GM21515 (cell line): ENCODE measurements at regions not wholly inside any gene's neighbourhood (a gene's known extent, or its start where the extent isn't known, plus 50 kb on each side); places are given as distances from the start of the nearest gene placed in this dataset.
A peak's percentile ranks its signal among the peaks of the same experiment; 100 is the strongest.

Experiments used
- ATAC-seq: cut with Tn5 transposase; IDR thresholded peaks from one replicate; pipeline ENCODE4 v1.9.1; 2021; ENCODE audit not compliant: unreplicated experiment

GRCh38 chr1:88111816-88112215, 572.3 kb upstream of the PKN2 start:
- no peak for ATAC-seq

GRCh38 chr1:88117597-88117996, 566.5 kb upstream of the PKN2 start:
- no peak for ATAC-seq

- ATAC-seq: no peak
Measured at GRCh38 chr1:88118176-88118845, 565.8 kb upstream of the PKN2 start.

- no peak for ATAC-seq
Measured at GRCh38 chr1:88124614-88125013, 559.5 kb upstream of the PKN2 start.

GRCh38 chr1:88126467-88126866, 557.6 kb upstream of the PKN2 start:
- ATAC-seq: no peak

GRCh38 chr1:88133991-88134390, 550.1 kb upstream of the PKN2 start:
- no peak for ATAC-seq

GRCh38 chr1:88134983-88135921, 548.8 kb upstream of the PKN2 start:
- ATAC-seq: no peak

GRCh38 chr1:88139633-88140032, 544.4 kb upstream of the PKN2 start:
- no peak for ATAC-seq

- no peak for ATAC-seq
Measured at GRCh38 chr1:88140325-88140724, 543.7 kb upstream of the PKN2 start.

- no peak for ATAC-seq
Measured at GRCh38 chr1:88141499-88142074, 542.5 kb upstream of the PKN2 start.

- no peak for ATAC-seq
Measured at GRCh38 chr1:88145752-88146151, 538.3 kb upstream of the PKN2 start.

- ATAC-seq: no peak
Measured at GRCh38 chr1:88149686-88150085, 534.4 kb upstream of the PKN2 start.

- ATAC-seq: no peak
Measured at GRCh38 chr1:88150330-88150729, 533.7 kb upstream of the PKN2 start.

- no peak for ATAC-seq
Measured at GRCh38 chr1:88163187-88163586, 520.9 kb upstream of the PKN2 start.

GRCh38 chr1:88168126-88168525, 515.9 kb upstream of the PKN2 start:
- ATAC-seq: no peak

- ATAC-seq: no peak
Measured at GRCh38 chr1:88169139-88169538, 514.9 kb upstream of the PKN2 start.

GRCh38 chr1:88169939-88170338, 514.1 kb upstream of the PKN2 start:
- ATAC-seq: no peak

- no peak for ATAC-seq
Measured at GRCh38 chr1:88175120-88175630, 508.9 kb upstream of the PKN2 start.

- no peak for ATAC-seq
Measured at GRCh38 chr1:88175631-88176226, 508.3 kb upstream of the PKN2 start.

GRCh38 chr1:88179943-88180342, 504.1 kb upstream of the PKN2 start:
- no peak for ATAC-seq

GRCh38 chr1:88180449-88181108, 503.5 kb upstream of the PKN2 start:
- peak; percentile 98 for ATAC-seq
